Parathyroid adenoma (tissue), 2 donors: ENCODE measurements at regions not wholly inside any gene's neighbourhood (a gene's known extent, or its start where the extent isn't known, plus 50 kb on each side); places are given as distances from the start of the nearest gene placed in this dataset.

Experiments
- H2AFZ ChIP-seq: fragments of 300-600 bp; sonication (generic); one replicate; pipeline ENCODE4 v1.7.0; 2017; ENCODE audit warnings: antibody characterized with exemption, mild to moderate bottlenecking
- H3K27ac ChIP-seq: fragments of 300-600 bp; sonication (generic); one replicate; pipeline ENCODE4 v1.7.0; 2017
- H3K27me3 ChIP-seq: fragments of 300-600 bp; sonication (generic); one replicate; pipeline ENCODE4 v1.7.0; 2017; ENCODE audit warnings: low read length; ENCODE audit not compliant: control insufficient read depth, insufficient read depth
- H3K36me3 ChIP-seq: fragments of 300-600 bp; sonication (generic); one replicate; pipeline ENCODE4 v1.7.0; 2017; ENCODE audit warnings: low read length; ENCODE audit not compliant: control insufficient read depth, insufficient read depth
- H3K4me1 ChIP-seq: fragments of 300-600 bp; sonication (generic); one replicate; pipeline ENCODE4 v1.7.0; 2017; ENCODE audit warnings: control low read depth
- H3K4me2 ChIP-seq: fragments of 300-600 bp; sonication (generic); one replicate; pipeline ENCODE4 v1.7.0; 2017; ENCODE audit warnings: low read length
- H3K4me3 ChIP-seq: fragments of 300-600 bp; sonication (generic); one replicate; pipeline ENCODE4 v1.7.0; 2017; ENCODE audit warnings: low read depth, low read length
- H3K79me2 ChIP-seq: fragments of 300-600 bp; sonication (generic); one replicate; pipeline ENCODE4 v1.7.0; 2017; ENCODE audit warnings: control low read depth
- H3K9ac ChIP-seq: fragments of 300-600 bp; sonication (generic); one replicate; pipeline ENCODE4 v1.7.0; 2017; ENCODE audit warnings: mild to moderate bottlenecking
- H3K9me3 ChIP-seq: fragments of 300-600 bp; sonication (generic); one replicate; pipeline ENCODE4 v1.7.0; 2017; ENCODE audit warnings: low read length; ENCODE audit not compliant: control insufficient read depth
- TF ChIP-seq, protein P1 (sequence below): fragments of 300-600 bp; sonication (generic); IDR thresholded peaks from one replicate; pipeline ENCODE4 v1.7.0; 2017; ENCODE audit warnings: antibody characterized with exemption, mild to moderate bottlenecking
- donor health status: primary hyperparathyroidism.

DNA sequence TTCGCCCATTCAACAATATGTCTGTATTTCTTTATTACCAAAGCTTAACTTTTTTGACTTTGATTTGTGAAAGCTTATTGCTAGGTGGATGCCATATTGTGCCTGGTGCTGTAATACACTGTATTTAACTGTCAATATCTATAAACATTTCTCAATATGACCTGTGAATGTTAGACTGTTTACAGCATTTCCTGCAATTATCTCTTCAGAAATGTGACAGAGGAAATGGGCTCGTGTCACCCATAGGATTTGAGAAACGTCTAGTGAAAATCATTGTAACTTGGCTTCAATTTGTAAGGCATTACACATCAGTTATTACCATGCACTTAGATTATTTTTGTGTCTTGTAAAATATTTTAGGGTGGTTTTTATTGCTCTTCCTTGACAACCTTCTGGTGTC, 237.8 kb upstream of the ADGRL2 start:
- Histone ChIP-seq H3K36me3 (no peaks in the 10 kb centered on the region), H3K4me2 (no peak overlapping the region), H3K9me3 (no peaks in the 10 kb centered on the region), H2AFZ (no peak overlapping the region), H3K27me3 (no peaks in the 10 kb centered on the region), H3K4me3 (no peak overlapping the region), H3K79me2 (no peaks in the 10 kb centered on the region), H3K27ac (no peak overlapping the region), H3K4me1 (no peaks in the 10 kb centered on the region), H3K9ac (no peak overlapping the region)
- TF ChIP-seq, protein P1, sequence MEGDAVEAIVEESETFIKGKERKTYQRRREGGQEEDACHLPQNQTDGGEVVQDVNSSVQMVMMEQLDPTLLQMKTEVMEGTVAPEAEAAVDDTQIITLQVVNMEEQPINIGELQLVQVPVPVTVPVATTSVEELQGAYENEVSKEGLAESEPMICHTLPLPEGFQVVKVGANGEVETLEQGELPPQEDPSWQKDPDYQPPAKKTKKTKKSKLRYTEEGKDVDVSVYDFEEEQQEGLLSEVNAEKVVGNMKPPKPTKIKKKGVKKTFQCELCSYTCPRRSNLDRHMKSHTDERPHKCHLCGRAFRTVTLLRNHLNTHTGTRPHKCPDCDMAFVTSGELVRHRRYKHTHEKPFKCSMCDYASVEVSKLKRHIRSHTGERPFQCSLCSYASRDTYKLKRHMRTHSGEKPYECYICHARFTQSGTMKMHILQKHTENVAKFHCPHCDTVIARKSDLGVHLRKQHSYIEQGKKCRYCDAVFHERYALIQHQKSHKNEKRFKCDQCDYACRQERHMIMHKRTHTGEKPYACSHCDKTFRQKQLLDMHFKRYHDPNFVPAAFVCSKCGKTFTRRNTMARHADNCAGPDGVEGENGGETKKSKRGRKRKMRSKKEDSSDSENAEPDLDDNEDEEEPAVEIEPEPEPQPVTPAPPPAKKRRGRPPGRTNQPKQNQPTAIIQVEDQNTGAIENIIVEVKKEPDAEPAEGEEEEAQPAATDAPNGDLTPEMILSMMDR, result no peak

DNA sequence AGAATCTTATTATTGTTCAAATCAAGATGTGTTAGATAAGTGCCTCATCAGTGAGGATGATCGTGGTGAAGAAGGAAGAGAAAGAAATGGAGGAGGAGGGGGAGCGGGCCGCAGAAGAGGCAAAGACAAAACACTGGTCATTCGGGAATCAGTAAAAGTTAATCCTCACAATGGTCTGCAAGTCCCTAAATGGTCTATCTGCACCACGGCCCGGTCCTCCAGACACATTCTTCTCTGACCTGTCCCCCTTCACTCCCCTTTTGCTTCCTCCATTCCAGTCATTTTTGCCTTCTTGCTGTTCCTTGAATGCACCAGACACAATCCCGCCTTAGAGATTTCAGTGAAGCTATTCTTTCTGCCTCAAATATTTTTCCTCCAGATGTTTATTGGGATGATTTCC, 240.1 kb upstream of the ADGRL2 start:
- Histone ChIP-seq H3K9me3 (no peaks in the 10 kb centered on the region), H2AFZ (no peak overlapping the region), H3K9ac (no peak overlapping the region), H3K79me2 (no peaks in the 10 kb centered on the region), H3K4me2 (no peak overlapping the region), H3K36me3 (no peaks in the 10 kb centered on the region), H3K27me3 (no peaks in the 10 kb centered on the region), H3K27ac (no peak overlapping the region), H3K4me1 (no peaks in the 10 kb centered on the region), H3K4me3 (no peak overlapping the region)
- TF ChIP-seq, protein P1, result no peak

DNA sequence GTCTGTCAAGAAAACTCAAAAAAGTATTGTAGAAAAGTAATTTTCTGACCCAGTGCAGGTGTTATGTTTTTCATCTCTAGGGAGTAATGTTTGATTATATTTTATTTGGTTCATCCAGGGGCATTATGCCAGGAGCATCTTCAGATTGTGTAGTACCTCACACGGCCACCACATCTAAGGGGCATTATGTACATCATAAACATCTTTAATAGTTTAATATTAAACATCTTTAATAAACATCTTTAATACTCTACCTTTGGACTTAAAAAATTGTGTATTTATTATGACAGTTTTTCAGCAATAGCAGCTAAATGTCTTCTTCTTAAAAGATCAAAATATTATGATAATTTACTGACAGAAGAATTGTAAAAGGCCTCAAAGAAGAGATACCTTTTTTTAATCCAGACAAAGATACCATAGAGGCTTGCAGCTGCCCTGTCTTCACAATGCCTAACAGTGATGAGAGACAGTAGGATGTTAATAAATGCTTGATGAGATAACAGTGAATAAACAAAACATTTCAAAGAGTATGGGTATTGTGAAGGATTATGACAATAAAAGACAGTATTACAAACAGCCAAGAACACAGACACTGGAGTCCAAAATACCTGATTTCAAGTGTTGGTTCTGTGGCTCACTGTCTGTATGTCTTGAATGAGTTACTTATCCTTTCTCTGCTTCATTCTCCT, 240.9 kb upstream of the ADGRL2 start:
- H3K4me1 ChIP-seq, result no peaks in the 10 kb centered on the region
- no peak overlapping the region for H3K4me2 ChIP-seq
- no peaks in the 10 kb centered on the region for H3K79me2 ChIP-seq
- no peak overlapping the region for H2AFZ ChIP-seq
- H3K27ac ChIP-seq, result no peak overlapping the region
- H3K27me3 ChIP-seq, result no peaks in the 10 kb centered on the region
- H3K36me3 ChIP-seq, result no peaks in the 10 kb centered on the region
- H3K9ac ChIP-seq, result no peak overlapping the region
- TF ChIP-seq, protein P1, result no peak
- H3K4me3 ChIP-seq, result no peak overlapping the region
- H3K9me3 ChIP-seq, result no peaks in the 10 kb centered on the region

DNA sequence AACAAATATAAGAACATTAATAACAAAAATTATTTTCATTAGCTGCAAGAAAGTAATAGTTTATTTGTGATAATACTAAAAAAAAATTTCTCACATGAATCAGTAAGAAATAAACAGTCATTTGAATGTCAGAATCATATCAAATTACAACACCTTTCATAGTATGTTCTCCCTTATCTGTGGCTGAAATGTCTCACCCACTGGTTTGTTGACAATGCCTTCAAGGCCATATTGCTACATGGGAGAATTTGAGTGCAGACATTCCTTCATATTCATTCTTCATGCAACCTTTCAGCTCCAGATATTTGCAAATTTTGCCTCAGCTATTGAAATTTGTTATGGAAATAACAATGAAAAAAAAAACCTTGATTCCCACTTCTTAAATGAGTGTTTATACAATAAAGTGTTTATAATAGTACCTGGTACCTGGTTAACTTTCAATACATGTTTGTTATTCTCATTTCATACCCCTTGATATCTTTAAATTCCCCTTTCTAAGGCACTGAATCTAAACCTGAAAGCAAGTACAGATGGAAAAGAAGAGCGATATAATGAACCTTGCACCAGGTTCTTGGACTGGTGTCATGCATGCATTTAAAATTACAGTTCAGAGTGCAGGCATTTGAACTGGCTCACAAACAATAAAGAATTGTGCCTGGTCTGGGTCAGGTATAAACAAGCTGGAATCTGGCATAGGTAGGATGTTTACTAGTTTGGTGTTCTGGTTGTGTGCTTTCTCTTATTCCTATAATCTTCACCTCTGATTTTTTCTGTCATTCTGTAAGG, 242.2 kb upstream of the ADGRL2 start:
- no peak overlapping the region for H3K4me3 ChIP-seq
- H3K4me1 ChIP-seq, result no peaks in the 10 kb centered on the region
- no peak overlapping the region for H3K4me2 ChIP-seq
- no peaks in the 10 kb centered on the region for H3K27me3 ChIP-seq
- no peaks in the 10 kb centered on the region for H3K36me3 ChIP-seq
- TF ChIP-seq, protein P1, result no peak
- no peak overlapping the region for H3K9ac ChIP-seq
- no peak overlapping the region for H3K27ac ChIP-seq
- no peaks in the 10 kb centered on the region for H3K79me2 ChIP-seq
- H2AFZ ChIP-seq, result no peak overlapping the region
- no peaks in the 10 kb centered on the region for H3K9me3 ChIP-seq
